Psoas muscle (tissue), 7 donors: ENCODE measurements at regions not wholly inside any gene's neighbourhood (a gene's known extent, or its start where the extent isn't known, plus 50 kb on each side); places are given as distances from the start of the nearest gene placed in this dataset.
"Not testable (repeated sequence)": the region's sequence is repeated elsewhere in the genome, so short reads cannot be mapped to it uniquely, and the experiment has no call there.

Experiments used
- ATAC-seq, 4 donors: fragments of 200-7000 bp; cut with Tn5 transposase; one replicate each; pipeline ENCODE4 v1.9.1; 2020; ENCODE audit warnings: moderate library complexity in 3 of 4, mild to moderate bottlenecking in 2 of 4
- DNase-seq, 2 donors: peaks; one replicate each; pipeline ENCODE4 v3.0.0-alpha.2; 2020
- H3K27ac ChIP-seq: fragments of 200-600 bp; one replicate; pipeline ENCODE4 v1.8.0; 2022
- H3K27me3 ChIP-seq, 3 donors: fragments of 200-600 bp in 1 of 3; one replicate each; pipeline versions ENCODE4 v1.6.1 to v1.8.0; 2013 to 2022; ENCODE audit warnings: low read length in 2 of 3, mild to moderate bottlenecking in 2 of 3, moderate library complexity in 1 of 3; ENCODE audit not compliant: insufficient read depth in 3 of 3
- H3K36me3 ChIP-seq, 2 donors: fragments of 200-600 bp in 1 of 2; one replicate each; pipeline versions ENCODE4 v1.6.1 to v1.8.0; 2013 to 2022; ENCODE audit warnings: low read depth in 1 of 2, mild to moderate bottlenecking in 1 of 2, moderate library complexity in 1 of 2; ENCODE audit not compliant: insufficient read depth in 1 of 2
- H3K4me1 ChIP-seq: fragments of 200-600 bp; one replicate; pipeline ENCODE4 v1.8.0; 2022
- H3K4me3 ChIP-seq: fragments of 200-600 bp; one replicate; pipeline ENCODE4 v1.8.0; 2022; ENCODE audit warnings: mild to moderate bottlenecking
- H3K9me3 ChIP-seq: fragments of 200-600 bp; one replicate; pipeline ENCODE4 v1.8.0; 2022
- WGBS, 3 donors: extraction: QIAGEN DNeasy Blood & Tissue Kit; methylation state at CpG; one replicate each; pipeline versions ENCODE4 v1.1.6 to v1.1.7; 2013; 5-methylcytosine and 5-hydroxymethylcytosine counted together
- intact Hi-C, 2 donors: fragments of 100-400 bp; cut with DNase I; formaldehyde crosslinking; loops; one replicate each; pipeline versions ENCODE4 v1.11.0 to v1.14.2; 2022
- TF ChIP-seq, protein P1 (sequence below): fragments of 200-600 bp; IDR thresholded peaks from one replicate; pipeline ENCODE4 v1.8.0; 2022; ENCODE audit warnings: antibody characterized with exemption
- donor health status: healthy with polysubstance abuse.
- donor health status: DM: no; HTN: no; CAD: no; lungs with moderate emphysema.
- donor health status: Bipolar disorder and iron deficiency.
- donor health status: healthy.
- donor health status: DM: yes; HTN: yes; CAD: no.
- donor health status: DM: no; HTN: no; CAD: no.
- donor health status: DM: yes; HTN: yes; CAD: no.

GRCh38 chr15:99819981-99820718 lies 86.9 kb upstream of the LYSMD4 start:
- no peak overlapping the region for H3K4me3 ChIP-seq
- H3K27me3 ChIP-seq, result no peaks in the 10 kb centered on the region
- H3K4me1 ChIP-seq, result no peaks in the 10 kb centered on the region
- no peak overlapping the region for H3K27ac ChIP-seq
- TF ChIP-seq, protein P1, sequence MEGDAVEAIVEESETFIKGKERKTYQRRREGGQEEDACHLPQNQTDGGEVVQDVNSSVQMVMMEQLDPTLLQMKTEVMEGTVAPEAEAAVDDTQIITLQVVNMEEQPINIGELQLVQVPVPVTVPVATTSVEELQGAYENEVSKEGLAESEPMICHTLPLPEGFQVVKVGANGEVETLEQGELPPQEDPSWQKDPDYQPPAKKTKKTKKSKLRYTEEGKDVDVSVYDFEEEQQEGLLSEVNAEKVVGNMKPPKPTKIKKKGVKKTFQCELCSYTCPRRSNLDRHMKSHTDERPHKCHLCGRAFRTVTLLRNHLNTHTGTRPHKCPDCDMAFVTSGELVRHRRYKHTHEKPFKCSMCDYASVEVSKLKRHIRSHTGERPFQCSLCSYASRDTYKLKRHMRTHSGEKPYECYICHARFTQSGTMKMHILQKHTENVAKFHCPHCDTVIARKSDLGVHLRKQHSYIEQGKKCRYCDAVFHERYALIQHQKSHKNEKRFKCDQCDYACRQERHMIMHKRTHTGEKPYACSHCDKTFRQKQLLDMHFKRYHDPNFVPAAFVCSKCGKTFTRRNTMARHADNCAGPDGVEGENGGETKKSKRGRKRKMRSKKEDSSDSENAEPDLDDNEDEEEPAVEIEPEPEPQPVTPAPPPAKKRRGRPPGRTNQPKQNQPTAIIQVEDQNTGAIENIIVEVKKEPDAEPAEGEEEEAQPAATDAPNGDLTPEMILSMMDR, result no peak
- no peaks in the 10 kb centered on the region for H3K36me3 ChIP-seq
- WGBS, 3 donors, result 90 to 98% (median 94%) methylated on average over 2 of the region's 2 CpGs
- intact Hi-C loops, result no loop called here
- DNase-seq (no peak), ATAC-seq (no peak)
- no peaks in the 10 kb centered on the region for H3K9me3 ChIP-seq

GRCh38 chr15:99818872-99819271 lies 85.6 kb upstream of the LYSMD4 start:
- no peak overlapping the region for H3K27ac ChIP-seq
- no peaks in the 10 kb centered on the region for H3K27me3 ChIP-seq
- no peaks in the 10 kb centered on the region for H3K9me3 ChIP-seq
- ATAC-seq (no peak), DNase-seq (no peak)
- no peaks in the 10 kb centered on the region for H3K4me1 ChIP-seq
- intact Hi-C loops, result no loop called here
- no peaks in the 10 kb centered on the region for H3K36me3 ChIP-seq
- whole genome bisulfite sequencing, 3 donors, result 78 to 89% (median 86%) methylated on average over 3 of the region's 3 CpGs
- H3K4me3 ChIP-seq, result no peak overlapping the region
- TF ChIP-seq, protein P1, result no peak

DNA sequence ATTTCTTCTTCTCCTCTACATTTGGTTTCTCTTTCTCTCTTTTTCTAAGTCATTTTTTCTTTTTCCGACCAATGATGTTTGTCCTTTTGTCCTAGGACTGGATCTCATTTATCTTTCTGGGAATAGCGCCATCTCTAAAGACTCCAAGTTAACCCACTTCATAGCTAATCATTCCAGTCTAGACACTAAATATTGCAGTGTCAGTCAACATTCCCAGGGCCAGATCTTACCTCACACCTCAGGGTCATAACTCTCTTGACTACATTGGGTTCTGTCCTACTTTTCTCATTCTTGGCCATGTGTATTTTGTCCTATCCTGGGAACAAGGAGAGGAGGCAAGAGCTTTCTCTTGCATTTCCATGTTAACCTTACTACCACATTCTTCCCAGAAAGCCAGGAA lies 83.6 kb upstream of the LYSMD4 start:
- H3K4me3 ChIP-seq, H3K4me1 ChIP-seq, ATAC-seq, H3K27ac ChIP-seq, DNase-seq, H3K9me3 ChIP-seq, H3K36me3 ChIP-seq, intact Hi-C loops, H3K27me3 ChIP-seq: not testable (repeated sequence)
- WGBS, 3 donors, result 95 to 98% (median 98%) methylated on average over 2 of the region's 2 CpGs

DNA sequence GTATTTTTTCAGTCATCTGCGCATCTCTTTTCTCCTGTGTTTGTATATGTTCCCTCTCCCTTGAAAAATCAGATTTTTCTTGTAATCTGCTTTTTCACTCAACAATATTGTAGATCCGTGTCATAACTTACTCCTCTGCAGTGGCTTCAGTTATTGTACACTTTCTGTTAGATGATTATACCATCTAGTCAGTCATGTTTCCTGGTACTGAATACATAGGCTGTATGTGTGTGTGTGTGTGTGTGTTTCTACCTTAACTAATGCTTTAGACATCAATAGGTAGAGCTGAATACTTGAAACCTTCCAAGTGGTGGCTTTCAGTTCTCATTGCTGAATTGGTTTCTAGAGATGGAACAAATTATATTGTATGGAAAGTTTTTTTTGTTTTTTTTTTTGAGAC lies 77.4 kb upstream of the LYSMD4 start:
- H3K4me1 ChIP-seq, H3K4me3 ChIP-seq, H3K36me3 ChIP-seq, H3K9me3 ChIP-seq, DNase-seq, ATAC-seq, H3K27ac ChIP-seq, H3K27me3 ChIP-seq, intact Hi-C loops: not testable (repeated sequence)
- 89 to 94% (median 92%) methylated on average over 2 of the region's 2 CpGs for WGBS, 3 donors

- H3K9me3 ChIP-seq, H3K4me3 ChIP-seq, H3K4me1 ChIP-seq, intact Hi-C loops, H3K27ac ChIP-seq, H3K27me3 ChIP-seq, H3K36me3 ChIP-seq, ATAC-seq, DNase-seq: not testable (repeated sequence)
- 88 to 92% (median 92%) methylated on average over 25 to 33 of the region's 33 CpGs for WGBS, 3 donors
Measured at GRCh38 chr15:99799854-99800250, 66.6 kb upstream of the LYSMD4 start.

GRCh38 chr15:99799182-99799853 lies 66.1 kb upstream of the LYSMD4 start:
- 64 to 75% (median 69%) methylated on average over 24 to 25 of the region's 26 CpGs for WGBS, 3 donors
- DNase-seq (peak in 1 of 2 donors; percentile 74), ATAC-seq (peak; percentile 78 to 96 (median 94))
- intact Hi-C loops, H3K27me3 ChIP-seq, H3K4me1 ChIP-seq, H3K9me3 ChIP-seq, H3K27ac ChIP-seq, H3K36me3 ChIP-seq, H3K4me3 ChIP-seq: not testable (repeated sequence)

- intact Hi-C loops, H3K27ac ChIP-seq, H3K9me3 ChIP-seq, DNase-seq, H3K27me3 ChIP-seq, ATAC-seq, H3K4me3 ChIP-seq, H3K36me3 ChIP-seq, H3K4me1 ChIP-seq: not testable (repeated sequence)
- WGBS, 3 donors, result 74 to 85% (median 80%) methylated on average over 8 to 16 of the region's 21 CpGs
Measured at GRCh38 chr15:99796940-99797870, 64.0 kb upstream of the LYSMD4 start.

DNA sequence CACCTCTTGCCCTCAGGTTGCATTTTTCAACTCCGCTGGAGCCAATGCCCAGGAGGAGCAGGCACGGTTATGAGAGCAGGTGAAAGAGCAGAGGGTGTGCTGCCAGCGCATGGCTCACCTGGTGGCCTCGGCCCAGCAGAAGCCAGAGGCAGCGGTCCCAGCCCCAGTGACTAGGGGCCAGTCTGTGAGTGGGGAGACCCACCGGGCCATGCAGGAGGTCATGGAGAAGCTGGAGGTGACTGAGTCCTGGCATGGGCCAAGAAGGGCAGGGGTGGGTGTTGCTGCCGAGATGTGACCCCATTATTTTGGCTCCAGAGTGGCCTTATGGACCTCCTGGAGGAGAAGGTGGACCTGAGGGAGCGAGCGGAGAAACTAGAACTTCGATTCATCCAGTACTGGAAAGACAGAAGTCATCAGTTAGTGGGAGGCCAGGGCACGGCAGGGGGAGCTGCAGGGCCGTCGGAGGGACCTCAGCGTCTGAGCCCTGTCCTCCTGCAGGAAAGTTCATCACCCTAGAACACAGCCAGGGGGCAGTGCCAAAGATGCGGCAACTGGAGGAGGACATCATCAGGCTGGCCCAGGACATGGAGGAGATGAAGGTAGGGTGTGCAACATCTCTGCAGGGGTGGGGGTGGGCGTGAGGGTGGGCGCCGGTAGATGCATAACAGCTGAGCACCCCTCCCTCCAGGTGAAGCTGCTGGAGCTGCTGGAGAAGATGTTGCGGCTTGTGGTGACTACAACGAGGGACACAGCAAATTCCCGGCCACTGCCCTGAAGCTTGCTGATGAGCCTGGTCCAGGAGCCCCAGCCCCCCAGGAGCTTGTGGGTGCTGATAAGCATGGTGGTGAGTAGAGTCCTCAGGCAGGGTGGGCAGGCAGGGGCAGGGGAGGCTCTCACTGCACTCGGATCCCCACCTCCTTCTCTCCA lies 58.9 kb upstream of the LYSMD4 start:
- WGBS, 3 donors, result 88 to 92% (median 89%) methylated on average over 21 of the region's 22 CpGs
- intact Hi-C loops, ATAC-seq, H3K27me3 ChIP-seq, H3K9me3 ChIP-seq, H3K27ac ChIP-seq, H3K4me3 ChIP-seq, DNase-seq, H3K36me3 ChIP-seq, H3K4me1 ChIP-seq: not testable (repeated sequence)
